ENCODE measurements at regions not wholly inside any gene's neighbourhood (a gene's known extent, or its start where the extent isn't known, plus 50 kb on each side); places are given as distances from the start of the nearest gene placed in this dataset.

GRCh38 chr2:215636816-215637215, 200.9 kb upstream of the FN1 start:
- Histone ChIP-seq H2BK15ac (ENCODE audit: low read length) (no peak overlapping the region), H2BK12ac (ENCODE audit: low read depth, low read length) (no peak overlapping the region), H2AFZ (ENCODE audit: low read length) (no peak overlapping the region), H3K9me3 (ENCODE audit: insufficient read depth in 2 of 2, low read depth in 1 of 2, low read length in 1 of 2) (peaks cover 5 to 6% of the 10 kb centered on the region in 2 experiments; a peak in 1 of 4 replicates), H3K27me3 (replicated peaks in 1 of 4; ENCODE audit: control insufficient read depth in 3 of 4, extremely low read depth in 1 of 4, insufficient read depth in 3 of 4, low read length in 3 of 4) (no peaks in the 10 kb centered on the region), H2BK120ac (replicated peaks; ENCODE audit: low read depth, low read length) (no peak overlapping the region), H2BK5ac (ENCODE audit: low read depth, low read length) (no peak overlapping the region), H3K14ac (ENCODE audit: insufficient read length) (no peak overlapping the region), H3K4me2 (ENCODE audit: insufficient read depth in 1 of 2, low read depth in 2 of 2, low read length in 2 of 2) (no peak overlapping the region), H4K91ac (replicated peaks; ENCODE audit: insufficient read length, low read length) (no peak overlapping the region), H3K79me2 (ENCODE audit: control insufficient read depth in 1 of 2, insufficient read depth in 2 of 2, low read length in 2 of 2) (no peaks in the 10 kb centered on the region), H3K23me2 (ENCODE audit: low read depth, low read length) (no peaks in the 10 kb centered on the region), H3K27ac (ENCODE audit: low read depth, low read length) (no peak overlapping the region), H3K36me3 (ENCODE audit: control insufficient read depth in 2 of 4, insufficient read depth in 4 of 4, low read length in 3 of 4) (no peaks in the 10 kb centered on the region), H3K79me1 (ENCODE audit: low read depth, low read length) (no peaks in the 10 kb centered on the region), H4K20me1 (replicated peaks in 1 of 2; ENCODE audit: control insufficient read depth in 1 of 2, insufficient read depth in 2 of 2, low read length in 2 of 2) (no peaks in the 10 kb centered on the region), H3K4me3 (ENCODE audit: extremely low read depth in 1 of 4, insufficient read depth in 2 of 4, low read depth in 3 of 4, low read length in 4 of 4) (no peak overlapping the region), H2BK20ac (ENCODE audit: low read length) (no peak overlapping the region), H3K56ac (replicated peaks; ENCODE audit: insufficient read length, low read depth, low read length) (no peak overlapping the region), H3K4me1 (replicated peaks in 1 of 4; ENCODE audit: control insufficient read depth in 3 of 4, insufficient read depth in 4 of 4, low read length in 3 of 4) (no peaks in the 10 kb centered on the region), H3K23ac (ENCODE audit: insufficient read length) (no peak overlapping the region), H3K9ac (replicated peaks in 1 of 4; ENCODE audit: extremely low read depth in 1 of 4, low read depth in 3 of 4, low read length in 3 of 4) (no peak overlapping the region), H4K5ac (ENCODE audit: insufficient read length, low read depth, low read length) (no peak overlapping the region), H2AK5ac (ENCODE audit: low read depth, low read length) (no peak overlapping the region), H3K18ac (ENCODE audit: extremely low read depth, low read length) (no peak overlapping the region), H3K4ac (replicated peaks; ENCODE audit: insufficient read length, low read depth, low read length) (no peak overlapping the region), H4K8ac (ENCODE audit: extremely low read depth, insufficient read depth, low read length) (no peak overlapping the region)
- CTCF ChIA-PET (ENCODE audit: partially characterized antibody): interaction anchor here (1.0 kb wide), 1 partner anchor 294 kb away, joined by 3 read pairs; no protein-coding TSS in a partner anchor
- 83% methylated on average over 3 of the region's 3 CpGs; no CpG with 5 or more reads in 1 of the 2 experiments for WGBS, 2 experiments (ENCODE audit: extremely low coverage in 1 of 2, insufficient coverage in 1 of 2, insufficient read length in 1 of 2, insufficient replicate concordance in 2 of 2, low coverage in 1 of 2, low lambda C conversion rate in 2 of 2, missing lambda C conversion rate in 1 of 2)
- FAIRE-seq: no peak
- TF ChIP-seq CHD1 (IDR thresholded peaks at IDR 0.05; ENCODE audit: low read depth, low read length) (no peak), TCF12 (IDR thresholded peaks at IDR 0.05; ENCODE audit: low read depth, low read length) (no peak)
- DNase-seq (ENCODE audit: low read depth in 1 of 2, low spot score in 2 of 2): no peak
- POLR2A ChIA-PET (ENCODE audit: partially characterized antibody): no interaction called here

Data from H1 (cell line).